HG03103 (cell line): ENCODE measurements at regions not wholly inside any gene's neighbourhood (a gene's known extent, or its start where the extent isn't known, plus 50 kb on each side); places are given as distances from the start of the nearest gene placed in this dataset.

ENCODE experiments used
- ATAC-seq: cut with Tn5 transposase; IDR thresholded peaks from one replicate; pipeline ENCODE4 v1.9.1; 2021; ENCODE audit warnings: low read depth; ENCODE audit not compliant: unreplicated experiment

GRCh38 chr6:95777338-95777737, 200.0 kb downstream of the MANEA start:
- ATAC-seq = no peak

- no peak for ATAC-seq
Observed at GRCh38 chr6:95780037-95780436, 202.7 kb downstream of the MANEA start.

- ATAC-seq = no peak
Observed at GRCh38 chr6:95784019-95784418, 206.7 kb downstream of the MANEA start.

- no peak for ATAC-seq
Observed at GRCh38 chr6:95784869-95785268, 207.5 kb downstream of the MANEA start.

- no peak for ATAC-seq
Observed at GRCh38 chr6:95785785-95786184, 208.4 kb downstream of the MANEA start.

- ATAC-seq = no peak
Observed at GRCh38 chr6:95786802-95787201, 209.5 kb downstream of the MANEA start.

GRCh38 chr6:95790787-95791186, 213.5 kb downstream of the MANEA start:
- ATAC-seq = no peak

- no peak for ATAC-seq
Observed at GRCh38 chr6:95794749-95795148, 217.4 kb downstream of the MANEA start.

- no peak for ATAC-seq
Observed at GRCh38 chr6:95795927-95796326, 218.6 kb downstream of the MANEA start.

GRCh38 chr6:95797054-95797453, 218.7 kb upstream of the FUT9 start:
- ATAC-seq = no peak

GRCh38 chr6:95802978-95803377, 212.8 kb upstream of the FUT9 start:
- ATAC-seq = no peak

GRCh38 chr6:95803889-95804288, 211.9 kb upstream of the FUT9 start:
- ATAC-seq = no peak

GRCh38 chr6:95804847-95805541, 210.8 kb upstream of the FUT9 start:
- ATAC-seq = no peak

- no peak for ATAC-seq
Observed at GRCh38 chr6:95805699-95806098, 210.1 kb upstream of the FUT9 start.

GRCh38 chr6:95815389-95816056, 200.3 kb upstream of the FUT9 start:
- no peak for ATAC-seq

GRCh38 chr6:95819461-95819860, 196.3 kb upstream of the FUT9 start:
- ATAC-seq = no peak

GRCh38 chr6:95819939-95820338, 195.8 kb upstream of the FUT9 start:
- no peak for ATAC-seq

- ATAC-seq = no peak
Observed at GRCh38 chr6:95830859-95831557, 184.8 kb upstream of the FUT9 start.

GRCh38 chr6:95837890-95838289, 177.9 kb upstream of the FUT9 start:
- ATAC-seq = no peak

- no peak for ATAC-seq
Observed at GRCh38 chr6:95841560-95841959, 174.2 kb upstream of the FUT9 start.

GRCh38 chr6:95846652-95847051, 169.1 kb upstream of the FUT9 start:
- ATAC-seq = no peak

GRCh38 chr6:95847061-95847460, 168.7 kb upstream of the FUT9 start:
- no peak for ATAC-seq
